Hindlimb muscle (tissue), 1 donor: ENCODE measurements at regions not wholly inside any gene's neighbourhood (a gene's known extent, or its start where the extent isn't known, plus 50 kb on each side); places are given as distances from the start of the nearest gene placed in this dataset.

Experiments used
- DNase-seq: peaks from one replicate; pipeline ENCODE4 v3.0.0-alpha.2; 2013

GRCh38 chr2:105150231-105150630 is 91.3 kb upstream of the GPR45 start:
- no peak for DNase-seq

- no peak for DNase-seq
Measured at GRCh38 chr2:105154119-105154818, 87.3 kb upstream of the GPR45 start.

GRCh38 chr2:105156166-105156565 is 85.4 kb upstream of the GPR45 start:
- no peak for DNase-seq

GRCh38 chr2:105158002-105158401 is 83.5 kb upstream of the GPR45 start:
- no peak for DNase-seq

GRCh38 chr2:105166688-105167087 is 74.9 kb upstream of the GPR45 start:
- no peak for DNase-seq

- DNase-seq = no peak
Measured at GRCh38 chr2:105168543-105168942, 73.0 kb upstream of the GPR45 start.

- DNase-seq = no peak
Measured at GRCh38 chr2:105175231-105175630, 66.3 kb upstream of the GPR45 start.

GRCh38 chr2:105176429-105176828 is 65.1 kb upstream of the GPR45 start:
- no peak for DNase-seq

- no peak for DNase-seq
Measured at GRCh38 chr2:105177008-105177407, 64.5 kb upstream of the GPR45 start.

GRCh38 chr2:105177536-105178254 is 63.8 kb upstream of the GPR45 start:
- no peak for DNase-seq

- peak; percentile 8 for DNase-seq
Measured at GRCh38 chr2:105179469-105180372, 61.8 kb upstream of the GPR45 start.

GRCh38 chr2:105180491-105180972 is 61.0 kb upstream of the GPR45 start:
- DNase-seq = no peak

GRCh38 chr2:105181282-105181681 is 60.3 kb upstream of the GPR45 start:
- no peak for DNase-seq

GRCh38 chr2:105183555-105184323 is 57.8 kb upstream of the GPR45 start:
- no peak for DNase-seq

- no peak for DNase-seq
Measured at GRCh38 chr2:105184420-105184819, 57.1 kb upstream of the GPR45 start.

GRCh38 chr2:105186967-105187498 is 54.5 kb upstream of the GPR45 start:
- DNase-seq = no peak

GRCh38 chr2:105187531-105187930 is 54.0 kb upstream of the GPR45 start:
- DNase-seq = no peak

GRCh38 chr2:105188343-105188742 is 53.2 kb upstream of the GPR45 start:
- DNase-seq = no peak
